Mesenteric fat pad (tissue), 1 donor: ENCODE measurements at regions not wholly inside any gene's neighbourhood (a gene's known extent, or its start where the extent isn't known, plus 50 kb on each side); places are given as distances from the start of the nearest gene placed in this dataset.
"Not testable (repeated sequence)": the region's sequence is repeated elsewhere in the genome, so short reads cannot be mapped to it uniquely, and the experiment has no call there.

Experiments used
- DNase-seq: peaks from one replicate; pipeline ENCODE4 v3.0.0-alpha.2; 2020; ENCODE audit warnings: low spot score
- donor health status: DM: yes; HTN: yes; CAD: no.

- not testable (repeated sequence) for DNase-seq
These were observed 253.2 kb downstream of the MTERF1 start for GRCh38 chr7:91627324-91627723.

GRCh38 chr7:91628742-91629141 is 251.8 kb downstream of the MTERF1 start:
- DNase-seq, result no peak

- DNase-seq, result no peak
These were observed 249.7 kb downstream of the MTERF1 start for GRCh38 chr7:91630581-91631380.

GRCh38 chr7:91632234-91632940 is 248.1 kb downstream of the MTERF1 start:
- no peak for DNase-seq

DNA sequence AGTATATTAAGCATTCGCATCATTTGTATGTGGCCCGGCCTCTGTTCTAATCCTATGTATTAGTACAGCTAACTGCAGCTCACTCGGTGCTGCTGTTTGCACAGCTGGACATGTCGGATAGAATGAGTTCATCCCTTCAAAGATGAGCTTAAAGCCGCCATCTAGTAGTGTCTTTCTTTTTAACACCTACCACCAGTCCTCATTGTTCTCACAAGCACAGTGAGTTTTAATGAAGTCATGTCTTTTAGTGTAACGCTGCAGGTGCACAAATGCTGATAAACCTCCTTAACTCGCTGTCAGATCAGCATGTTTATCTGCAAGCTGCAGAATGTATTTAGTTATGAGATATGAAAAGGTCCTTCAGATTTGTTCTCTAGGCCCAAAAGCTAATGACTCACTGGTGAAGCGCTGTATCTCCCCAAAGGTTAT is 247.5 kb downstream of the MTERF1 start:
- DNase-seq, result no peak

DNA sequence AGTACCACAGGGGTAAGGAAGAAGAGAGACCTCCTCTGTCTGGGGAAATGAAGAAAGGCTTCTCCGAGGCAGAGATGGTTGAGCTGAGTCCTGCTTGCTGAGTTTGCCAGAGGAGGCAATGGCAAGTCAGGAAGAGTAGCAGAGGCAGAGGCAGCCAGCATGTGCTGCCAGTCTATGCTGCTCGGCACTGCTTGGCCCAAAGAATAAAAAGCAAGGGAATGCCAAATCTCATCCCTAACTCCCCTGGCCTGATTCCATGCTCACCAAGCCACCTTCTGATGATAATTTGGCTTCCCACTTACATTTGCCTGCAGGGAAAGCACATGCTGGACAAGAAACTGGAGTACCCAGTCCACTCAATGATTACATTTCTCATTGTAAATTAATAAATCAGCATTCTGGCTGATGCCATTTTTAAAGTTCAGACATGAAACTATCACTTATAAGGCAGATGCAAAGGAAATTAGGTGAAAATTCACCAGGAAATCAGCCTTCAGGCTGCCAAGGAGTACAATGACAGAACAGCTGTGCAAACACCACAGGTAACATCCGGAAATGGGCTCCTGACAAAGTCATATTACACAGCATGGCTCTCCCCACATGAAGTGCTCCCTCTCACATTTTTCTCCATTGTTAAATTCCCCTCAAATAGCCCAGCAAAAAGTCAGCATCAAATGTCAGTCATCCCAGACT is 245.9 kb downstream of the MTERF1 start:
- DNase-seq, result no peak

GRCh38 chr7:91636129-91636724 is 244.3 kb downstream of the MTERF1 start:
- no peak for DNase-seq

DNA sequence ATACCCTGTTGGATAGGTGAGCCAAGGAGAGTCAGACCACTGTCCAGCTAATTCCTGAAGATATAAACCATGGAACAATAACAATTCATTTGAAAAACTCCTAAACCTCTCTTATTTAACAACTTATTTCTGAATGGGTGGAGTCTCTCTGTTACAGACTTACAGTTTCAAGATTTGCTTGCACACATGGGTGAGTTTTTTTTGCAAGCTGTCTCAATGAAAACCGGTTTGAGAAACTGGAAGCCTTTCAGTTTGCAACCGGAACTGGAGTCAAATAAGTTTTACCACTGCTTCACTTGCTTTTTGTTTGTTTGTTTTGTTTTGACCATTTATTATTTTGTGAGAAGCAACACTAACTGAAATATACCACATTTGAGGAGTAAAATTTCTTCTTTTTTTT is 243.8 kb downstream of the MTERF1 start:
- DNase-seq, result no peak

- no peak for DNase-seq
These were observed 236.2 kb downstream of the MTERF1 start for GRCh38 chr7:91644256-91644655.

GRCh38 chr7:91645542-91645941 is 235.0 kb downstream of the MTERF1 start:
- DNase-seq, result no peak

DNA sequence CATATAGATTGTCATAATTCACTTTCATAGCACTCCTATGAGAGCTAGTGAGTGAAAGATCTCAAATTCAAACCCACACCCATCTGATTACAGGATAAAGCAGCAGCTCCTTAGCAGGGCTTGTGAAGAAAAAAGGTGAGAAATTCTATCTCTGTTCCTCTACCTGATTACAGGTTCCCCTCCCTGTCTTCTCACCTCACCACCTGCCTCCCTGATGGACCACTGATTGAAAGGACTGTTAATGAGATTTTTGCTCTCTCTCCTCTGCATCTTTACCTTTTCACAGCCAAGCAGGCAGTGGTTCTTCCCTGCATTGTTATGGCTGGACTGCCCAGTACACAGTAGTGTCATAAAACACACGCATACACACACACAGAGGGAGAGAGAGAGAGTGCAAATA is 228.5 kb downstream of the MTERF1 start:
- DNase-seq, result no peak

- no peak for DNase-seq
These were observed 227.2 kb downstream of the MTERF1 start for GRCh38 chr7:91653286-91653685.

GRCh38 chr7:91655656-91656055 is 224.8 kb downstream of the MTERF1 start:
- no peak for DNase-seq

GRCh38 chr7:91656541-91657482 is 223.7 kb downstream of the MTERF1 start:
- no peak for DNase-seq

GRCh38 chr7:91657483-91658071 is 222.9 kb downstream of the MTERF1 start:
- no peak for DNase-seq

DNA sequence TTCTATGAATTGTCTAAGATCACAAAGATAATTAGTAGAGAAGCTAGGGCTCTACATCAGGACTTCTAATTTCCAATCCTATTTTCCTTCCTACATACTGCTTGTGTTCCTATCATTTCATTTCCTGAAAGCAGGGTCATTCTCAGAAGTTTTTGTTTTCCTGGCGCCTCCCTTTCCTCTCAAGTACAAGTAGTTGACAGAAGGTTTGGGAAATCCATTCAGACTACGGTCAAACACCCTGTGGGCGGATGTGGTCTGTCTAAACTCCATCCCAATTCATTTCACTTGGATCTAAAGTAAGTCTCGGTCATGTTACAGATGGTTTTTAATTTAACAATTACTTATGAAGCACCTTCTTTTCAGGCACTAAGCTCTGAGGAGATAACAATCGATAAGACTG is 221.4 kb downstream of the MTERF1 start:
- DNase-seq, result no peak

GRCh38 chr7:91660734-91661356 is 219.7 kb downstream of the MTERF1 start:
- no peak for DNase-seq

GRCh38 chr7:91661727-91662126 is 218.8 kb downstream of the MTERF1 start:
- DNase-seq, result no peak

DNA sequence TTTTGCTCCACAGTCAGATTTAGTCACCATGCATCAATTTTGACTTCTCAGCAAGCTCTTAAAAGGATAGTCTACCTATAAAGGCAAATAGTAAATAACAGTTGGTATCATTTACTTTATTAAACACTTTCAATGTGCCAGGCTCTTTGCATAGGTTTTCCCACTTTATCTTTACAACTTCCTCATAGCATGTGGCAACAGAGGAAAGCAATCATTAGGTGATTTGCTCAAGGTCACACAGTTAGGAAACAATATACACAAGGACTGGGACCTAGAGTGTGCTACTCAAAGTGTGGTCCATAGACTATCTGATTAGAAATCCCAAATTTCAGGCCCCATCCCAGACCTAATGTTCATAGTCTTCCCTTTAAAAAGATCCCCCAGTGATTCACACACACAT is 212.3 kb downstream of the MTERF1 start:
- DNase-seq, result no peak

DNA sequence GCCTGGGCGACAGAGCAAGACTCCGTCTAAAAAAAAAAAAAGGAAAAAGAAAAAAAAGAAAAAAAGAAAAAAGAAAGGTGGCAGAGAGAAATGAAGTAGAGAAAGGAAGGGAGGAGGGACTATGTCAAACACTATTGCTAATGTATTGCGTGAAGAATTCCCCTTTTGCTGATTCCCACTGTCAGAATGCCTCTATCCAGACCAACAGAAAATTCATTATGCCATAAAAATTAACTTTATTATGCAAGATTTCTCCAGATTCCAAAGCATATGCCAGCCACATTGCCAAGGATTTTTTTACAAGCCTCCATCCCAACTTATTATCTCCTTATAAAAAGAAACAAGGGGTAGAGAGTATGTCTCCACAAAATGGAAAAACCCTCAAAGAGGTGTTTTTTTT is 209.3 kb downstream of the MTERF1 start:
- no peak for DNase-seq
